HG03103 (cell line): ENCODE measurements at regions not wholly inside any gene's neighbourhood (a gene's known extent, or its start where the extent isn't known, plus 50 kb on each side); places are given as distances from the start of the nearest gene placed in this dataset.

Source experiments
- ATAC-seq: cut with Tn5 transposase; IDR thresholded peaks from one replicate; pipeline ENCODE4 v1.9.1; 2021; ENCODE audit warnings: low read depth; ENCODE audit not compliant: unreplicated experiment

DNA sequence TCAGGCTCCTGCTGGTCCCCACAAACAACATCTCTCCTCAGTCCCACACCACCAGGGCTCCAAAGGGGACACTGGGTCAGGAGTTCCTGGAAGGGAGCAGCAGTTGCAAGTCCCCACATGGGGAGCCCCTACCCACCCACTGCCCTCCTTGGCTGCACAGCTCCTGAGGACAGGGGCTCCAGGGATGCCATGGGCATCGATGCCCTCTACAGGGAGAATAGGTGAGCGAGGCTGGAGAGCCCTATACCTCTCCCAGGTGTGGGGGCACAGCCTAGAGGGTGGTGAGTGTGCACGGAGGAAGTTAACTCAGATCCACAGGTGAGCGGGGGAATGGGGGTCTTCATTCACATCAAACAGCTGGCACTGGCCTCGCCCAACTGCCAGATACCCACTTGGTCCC lies 141.2 kb upstream of the LINGO1 start:
- no peak for ATAC-seq

GRCh38 chr15:77772641-77773402 lies 140.1 kb upstream of the LINGO1 start:
- no peak for ATAC-seq

DNA sequence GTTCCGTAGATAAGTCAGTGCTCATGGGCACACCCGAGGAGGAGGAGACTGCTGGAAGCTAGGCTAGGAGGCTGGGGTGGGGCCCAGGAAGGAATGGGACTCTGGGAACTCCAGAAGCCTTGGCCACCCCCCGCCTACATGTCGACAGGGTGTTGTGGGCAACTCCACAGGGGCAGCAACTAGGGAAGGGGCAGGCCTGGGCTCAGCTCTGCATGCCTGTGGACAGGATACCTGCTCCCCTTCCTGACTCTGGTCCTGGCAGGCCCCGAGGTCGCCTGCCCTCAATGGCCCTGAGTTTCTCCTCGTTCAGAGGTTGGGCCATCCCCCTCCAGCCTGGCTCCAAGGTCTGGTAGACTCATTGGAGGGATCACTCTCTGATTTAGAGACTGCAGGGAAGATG lies 138.9 kb upstream of the LINGO1 start:
- ATAC-seq: no peak

GRCh38 chr15:77769700-77770099 lies 137.0 kb upstream of the LINGO1 start:
- ATAC-seq: no peak

DNA sequence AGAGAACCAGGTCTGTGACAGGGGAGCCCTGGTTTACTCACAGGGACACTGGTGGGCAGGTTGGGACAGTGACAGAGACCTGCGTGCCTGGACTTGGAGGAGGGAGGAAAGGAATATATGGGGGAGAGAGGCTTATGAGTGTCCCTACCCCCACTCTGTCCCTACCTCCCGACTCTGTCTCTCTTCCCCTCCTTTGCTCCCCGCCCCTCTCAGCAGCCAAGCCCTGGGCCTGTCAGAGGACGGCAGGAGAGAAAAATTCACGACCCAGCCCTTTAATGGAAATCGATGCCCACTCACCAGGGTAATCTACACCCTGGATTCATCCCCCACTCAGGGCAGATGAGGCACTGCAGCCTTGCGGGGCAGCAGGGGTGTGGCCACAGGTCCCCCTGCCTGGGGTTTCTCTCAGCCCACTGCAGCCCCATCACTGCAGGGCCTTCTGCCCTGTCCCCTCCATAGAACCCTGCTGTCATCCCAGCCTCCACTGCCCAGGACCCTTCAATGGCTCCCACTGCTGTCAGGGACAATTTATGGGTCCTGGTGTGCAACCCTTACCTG lies 135.9 kb upstream of the LINGO1 start:
- no peak for ATAC-seq

DNA sequence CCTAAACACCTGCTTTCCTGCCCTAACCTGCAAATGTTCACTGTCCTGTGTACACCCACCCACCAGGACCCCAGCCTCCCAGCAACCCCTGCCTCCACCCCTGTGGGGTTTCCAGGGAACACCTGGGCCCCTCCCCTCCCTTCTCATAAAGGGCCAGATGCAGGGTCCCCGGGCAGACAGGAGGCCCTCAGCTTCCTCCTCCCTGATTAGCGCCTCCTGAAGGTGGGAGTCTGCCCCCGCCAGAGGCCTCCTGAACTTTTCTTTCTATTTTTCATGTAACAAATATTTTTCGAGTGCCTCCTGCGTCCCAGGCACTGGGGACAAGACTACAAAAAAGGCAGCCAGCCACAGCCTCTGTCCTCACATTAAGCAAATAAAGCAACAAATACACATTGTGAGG lies 135.4 kb upstream of the LINGO1 start:
- ATAC-seq: no peak

GRCh38 chr15:77764095-77764494 lies 131.4 kb upstream of the LINGO1 start:
- no peak for ATAC-seq

DNA sequence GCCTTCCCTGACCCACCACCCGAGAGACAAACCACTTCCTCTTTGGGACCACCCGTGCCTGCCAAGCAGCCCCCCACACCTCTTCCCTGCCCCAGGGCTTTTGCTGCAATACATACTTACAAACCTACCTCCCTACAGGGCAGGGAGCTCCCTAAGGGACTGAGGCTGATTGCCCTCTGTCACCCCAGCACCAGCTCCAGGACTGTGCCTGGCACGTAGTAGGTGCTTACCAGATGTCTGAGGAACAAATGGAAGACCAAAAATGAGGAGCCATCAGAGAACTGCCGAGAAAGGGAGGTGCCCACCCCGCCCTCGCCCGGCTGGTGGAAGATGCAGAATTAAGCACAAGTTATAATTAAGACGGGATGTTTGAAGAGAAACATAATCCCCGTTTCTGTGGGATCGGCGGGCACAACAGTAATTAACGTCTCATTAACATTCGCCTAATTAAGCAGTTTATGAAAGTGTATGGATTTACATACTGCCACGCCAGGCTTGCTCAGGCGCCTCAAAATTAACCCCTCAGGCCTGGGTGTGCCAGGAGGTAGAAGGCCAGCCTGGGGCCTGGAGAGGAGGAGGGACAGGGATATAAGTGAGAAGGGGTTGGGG lies 130.1 kb upstream of the LINGO1 start:
- no peak for ATAC-seq

DNA sequence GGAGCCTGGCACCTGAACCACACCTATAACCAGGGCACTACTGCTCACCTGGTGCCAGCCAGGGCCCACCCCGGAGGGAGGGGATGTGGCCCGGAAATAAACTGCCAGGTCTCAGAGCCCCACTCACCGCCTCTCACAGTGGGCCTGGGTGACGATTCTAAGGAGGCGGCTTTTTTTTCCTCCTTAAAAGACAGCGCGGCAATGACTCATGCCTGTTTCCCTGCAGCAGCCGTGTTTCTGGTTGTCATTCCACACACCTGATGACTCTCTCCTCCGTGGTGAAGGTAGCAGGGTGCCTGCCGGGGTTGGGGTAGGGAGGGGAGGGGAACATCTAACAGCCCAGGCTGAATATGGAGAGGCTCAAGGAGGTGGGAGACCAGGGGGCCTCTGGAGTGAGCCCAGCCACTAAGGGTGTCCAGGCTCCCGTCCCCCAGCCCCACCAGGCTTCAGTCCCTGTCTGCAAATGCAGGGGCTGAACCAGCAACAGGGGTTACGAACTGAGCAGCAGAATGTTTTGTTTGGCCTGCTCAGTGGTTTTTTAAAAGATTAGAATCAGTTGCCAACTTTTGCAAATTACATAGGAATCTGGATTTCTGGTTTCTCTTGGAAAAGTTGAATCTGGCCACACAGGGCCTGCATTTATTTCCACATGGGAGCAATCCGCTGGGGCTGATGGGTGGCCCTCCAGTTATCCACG lies 127.3 kb upstream of the LINGO1 start:
- ATAC-seq: no peak

- ATAC-seq: no peak
Observed at GRCh38 chr15:77753939-77754338, 121.2 kb upstream of the LINGO1 start.

- ATAC-seq: no peak
Observed at GRCh38 chr15:77753281-77753873, 120.7 kb upstream of the LINGO1 start.

- ATAC-seq: no peak
Observed at GRCh38 chr15:77749998-77750540, 117.4 kb upstream of the LINGO1 start.

- no peak for ATAC-seq
Observed at GRCh38 chr15:77749236-77749997, 116.7 kb upstream of the LINGO1 start.

- no peak for ATAC-seq
Observed at GRCh38 chr15:77748078-77749064, 115.7 kb upstream of the LINGO1 start.

GRCh38 chr15:77747175-77748077 lies 114.7 kb upstream of the LINGO1 start:
- ATAC-seq: no peak

DNA sequence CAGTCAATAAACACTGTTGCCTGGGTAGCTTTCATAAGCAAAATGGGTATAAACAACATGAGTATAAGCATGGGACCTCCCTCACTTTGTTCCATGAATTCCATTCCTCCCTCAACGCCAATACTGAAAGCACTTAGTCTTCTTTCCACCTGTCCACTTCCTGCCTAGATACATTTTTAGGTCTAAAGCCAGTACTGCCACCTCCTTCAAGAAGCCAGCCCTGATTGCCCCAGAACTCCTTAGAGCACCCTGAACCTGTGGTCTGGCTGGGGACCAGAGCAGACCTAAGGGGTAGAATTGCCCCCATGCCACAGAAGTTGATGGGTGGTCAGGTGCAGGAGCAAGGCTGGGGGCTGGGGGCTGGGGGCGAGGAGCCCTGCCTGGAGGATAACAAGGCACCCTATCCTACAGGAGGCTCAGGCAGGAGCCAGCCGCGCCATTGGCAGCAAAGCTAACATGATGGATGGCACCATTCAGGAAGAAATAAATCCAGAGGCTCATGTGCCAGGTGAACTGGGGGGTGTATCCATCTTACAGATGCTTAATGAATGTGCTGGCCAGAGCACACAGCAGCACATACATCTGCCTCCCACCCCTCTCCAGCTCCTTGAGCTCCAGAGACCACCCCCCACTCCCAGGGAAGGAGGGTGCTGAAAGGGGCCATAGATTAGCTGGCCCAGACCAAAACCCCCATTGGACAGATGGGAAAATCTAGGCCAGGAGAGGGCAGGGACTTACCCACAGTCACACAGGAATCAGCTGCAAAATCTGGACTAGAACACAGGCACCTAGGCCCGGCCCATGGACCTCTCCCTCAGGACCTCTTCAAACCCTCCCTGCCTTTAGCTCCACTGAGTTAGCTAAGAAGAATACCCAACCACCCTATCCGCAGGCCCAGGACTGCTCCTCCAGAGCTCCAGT lies 113.8 kb upstream of the LINGO1 start:
- ATAC-seq: no peak

DNA sequence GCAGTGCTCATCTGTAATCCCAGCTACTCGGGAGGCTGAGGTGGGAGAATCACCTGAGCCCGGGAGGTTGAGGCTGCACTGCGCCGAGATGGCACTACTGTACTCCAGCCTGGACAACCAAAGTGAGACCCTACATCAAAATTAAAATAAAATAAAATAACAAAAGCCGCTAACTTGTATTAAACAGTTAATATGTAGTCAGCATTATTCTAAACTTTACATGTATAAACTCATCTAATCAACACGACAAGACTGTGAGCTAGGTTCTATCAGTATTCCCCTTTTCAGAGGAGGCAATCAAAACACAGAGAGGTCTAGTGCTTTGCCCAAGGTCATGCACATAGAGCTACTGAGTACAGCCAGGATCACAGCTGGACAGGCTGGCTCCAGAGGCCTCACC lies 111.7 kb upstream of the LINGO1 start:
- no peak for ATAC-seq
